ENCODE measurements at regions not wholly inside any gene's neighbourhood (a gene's known extent, or its start where the extent isn't known, plus 50 kb on each side); places are given as distances from the start of the nearest gene placed in this dataset.
"Not testable (repeated sequence)": the region's sequence is repeated elsewhere in the genome, so short reads cannot be mapped to it uniquely, and the experiment has no call there.

DNA sequence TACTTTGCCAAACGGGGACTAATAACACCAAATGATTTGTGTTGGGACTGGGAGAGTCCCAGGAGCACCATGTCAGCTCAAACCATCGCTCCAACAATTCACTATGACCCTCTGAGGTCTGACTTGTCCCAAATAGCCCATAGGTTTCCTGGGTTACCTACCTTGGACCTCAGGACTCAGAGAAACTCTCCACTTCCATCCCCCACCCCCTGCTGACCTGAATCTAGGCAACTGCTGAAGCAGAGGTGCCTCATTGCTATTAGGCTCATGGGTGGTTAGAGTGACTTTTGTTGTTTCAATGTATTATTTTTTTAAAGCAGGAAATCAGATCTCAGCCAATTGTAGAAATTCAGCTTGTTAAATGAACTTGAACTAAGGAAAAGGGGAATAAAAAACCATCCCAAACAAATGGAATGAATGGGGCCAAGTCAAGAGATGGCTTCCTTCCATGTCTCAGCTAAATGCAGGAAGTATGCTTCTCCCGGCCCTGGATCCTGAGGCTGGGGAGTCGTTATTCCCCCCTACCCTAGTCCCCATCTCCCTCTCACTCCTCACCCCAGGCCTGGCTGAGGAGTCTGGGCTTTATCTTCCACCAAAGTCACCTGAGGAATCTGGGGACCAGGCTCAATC lies 80.9 kb upstream of the SLC24A4 start:
- TF ChIP-seq, protein P1, sequence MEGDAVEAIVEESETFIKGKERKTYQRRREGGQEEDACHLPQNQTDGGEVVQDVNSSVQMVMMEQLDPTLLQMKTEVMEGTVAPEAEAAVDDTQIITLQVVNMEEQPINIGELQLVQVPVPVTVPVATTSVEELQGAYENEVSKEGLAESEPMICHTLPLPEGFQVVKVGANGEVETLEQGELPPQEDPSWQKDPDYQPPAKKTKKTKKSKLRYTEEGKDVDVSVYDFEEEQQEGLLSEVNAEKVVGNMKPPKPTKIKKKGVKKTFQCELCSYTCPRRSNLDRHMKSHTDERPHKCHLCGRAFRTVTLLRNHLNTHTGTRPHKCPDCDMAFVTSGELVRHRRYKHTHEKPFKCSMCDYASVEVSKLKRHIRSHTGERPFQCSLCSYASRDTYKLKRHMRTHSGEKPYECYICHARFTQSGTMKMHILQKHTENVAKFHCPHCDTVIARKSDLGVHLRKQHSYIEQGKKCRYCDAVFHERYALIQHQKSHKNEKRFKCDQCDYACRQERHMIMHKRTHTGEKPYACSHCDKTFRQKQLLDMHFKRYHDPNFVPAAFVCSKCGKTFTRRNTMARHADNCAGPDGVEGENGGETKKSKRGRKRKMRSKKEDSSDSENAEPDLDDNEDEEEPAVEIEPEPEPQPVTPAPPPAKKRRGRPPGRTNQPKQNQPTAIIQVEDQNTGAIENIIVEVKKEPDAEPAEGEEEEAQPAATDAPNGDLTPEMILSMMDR (IDR thresholded peaks at IDR 0.05) = no peak
- no peak for DNase-seq (ENCODE audit: low spot score in 2 of 2)
- H3K4me3 ChIP-seq = no peak overlapping the region
- no peaks in the 10 kb centered on the region for H3K4me1 ChIP-seq
- no peak overlapping the region for H3K27ac ChIP-seq
- peaks cover 0 to 3% of the 10 kb centered on the region in 2 donors for H3K9me3 ChIP-seq
- no peaks in the 10 kb centered on the region for H3K27me3 ChIP-seq
- H3K36me3 ChIP-seq = no peaks in the 10 kb centered on the region
- intact Hi-C loops (cut with DNase I) = loop anchor here (10.0 kb wide), 1 partner anchor 77 kb away; no protein-coding TSS in a partner anchor

DNA sequence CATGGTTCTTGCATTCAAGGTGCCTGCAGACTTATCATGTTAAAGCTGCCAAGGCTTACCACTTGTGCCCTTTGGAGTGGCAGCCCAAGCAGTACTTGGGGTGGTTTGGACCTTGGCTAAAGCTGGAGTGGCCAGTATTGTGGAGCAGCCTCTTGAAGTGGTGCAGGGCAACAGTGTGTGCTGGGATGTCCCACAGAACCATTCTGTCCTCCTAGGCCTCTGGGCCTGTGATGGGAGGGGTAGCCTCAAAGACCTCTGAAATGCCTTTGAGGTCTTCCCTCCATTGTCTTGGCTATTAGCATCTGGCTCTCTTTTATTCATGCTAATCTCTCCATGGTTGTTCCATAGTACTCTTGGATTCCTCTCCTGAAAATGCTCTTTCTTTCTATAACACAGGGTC lies 78.2 kb upstream of the SLC24A4 start:
- TF ChIP-seq, protein P1 (IDR thresholded peaks at IDR 0.05) = no peak
- Histone ChIP-seq H3K27me3 (no peaks in the 10 kb centered on the region), H3K9me3 (peaks cover 0 to 3% of the 10 kb centered on the region in 2 donors), H3K4me1 (no peaks in the 10 kb centered on the region), H3K36me3 (no peaks in the 10 kb centered on the region), H3K27ac (no peak overlapping the region), H3K4me3 (no peak overlapping the region)
- no peak for DNase-seq (ENCODE audit: low spot score in 2 of 2)
- intact Hi-C loops (cut with DNase I) = loop anchor here (10.0 kb wide), 1 partner anchor 80 kb away; no protein-coding TSS in a partner anchor

DNA sequence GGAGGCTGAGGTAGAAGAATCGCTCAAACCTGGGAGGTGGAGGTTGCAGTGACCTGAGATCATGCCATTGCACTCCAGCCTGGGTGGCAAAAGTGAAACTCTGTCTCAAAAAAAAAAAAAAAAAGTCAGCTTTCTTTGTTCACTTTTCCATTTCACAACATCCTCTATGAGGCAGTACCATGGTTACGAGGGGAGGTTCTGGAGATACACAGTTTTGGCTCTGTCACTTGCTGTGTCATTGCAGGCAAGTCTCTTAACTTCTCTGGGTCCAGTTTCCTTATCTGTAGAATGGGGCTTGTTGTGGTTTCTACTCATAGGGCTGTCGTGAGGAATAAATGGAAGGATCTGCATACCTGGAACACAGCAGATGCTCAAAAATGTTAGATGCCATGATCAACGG lies 75.6 kb upstream of the SLC24A4 start:
- no peaks in the 10 kb centered on the region for H3K36me3 ChIP-seq
- no peaks in the 10 kb centered on the region for H3K4me1 ChIP-seq
- peaks cover 0 to 3% of the 10 kb centered on the region in 2 donors for H3K9me3 ChIP-seq
- intact Hi-C loops (cut with DNase I) = loop anchor here (10.0 kb wide), 1 partner anchor 83 kb away; no protein-coding TSS in a partner anchor
- no peaks in the 10 kb centered on the region for H3K27me3 ChIP-seq
- TF ChIP-seq, protein P1 (IDR thresholded peaks at IDR 0.05) = no peak
- no peak overlapping the region for H3K27ac ChIP-seq
- DNase-seq (ENCODE audit: low spot score in 2 of 2) = no peak
- no peak overlapping the region for H3K4me3 ChIP-seq

DNA sequence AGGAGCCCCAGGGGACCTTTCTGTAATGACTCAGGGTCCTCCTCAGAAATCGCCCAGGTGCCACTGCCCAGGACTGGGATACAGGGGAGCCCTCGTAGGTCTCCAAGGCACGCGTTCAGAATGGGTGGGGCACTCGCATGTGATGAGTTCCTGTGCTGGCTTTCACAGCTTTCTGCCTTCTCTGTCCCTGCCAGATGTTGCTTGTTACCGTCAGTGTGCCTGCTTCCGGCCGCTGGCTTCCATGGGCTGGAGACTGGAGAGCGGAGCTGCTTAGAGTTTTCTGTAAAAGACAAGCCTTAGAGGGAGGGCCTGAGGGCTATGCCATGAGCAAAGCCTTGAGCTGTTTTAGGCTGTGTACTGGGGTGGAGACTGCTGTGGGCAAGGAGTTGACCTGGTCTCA lies 75.0 kb upstream of the SLC24A4 start:
- no peaks in the 10 kb centered on the region for H3K27me3 ChIP-seq
- intact Hi-C loops (cut with DNase I) = loop anchor here (10.0 kb wide), 1 partner anchor 83 kb away; no protein-coding TSS in a partner anchor
- no peak overlapping the region for H3K27ac ChIP-seq
- H3K36me3 ChIP-seq = no peaks in the 10 kb centered on the region
- peaks cover 0 to 3% of the 10 kb centered on the region in 2 donors for H3K9me3 ChIP-seq
- DNase-seq (ENCODE audit: low spot score in 2 of 2) = no peak
- no peak overlapping the region for H3K4me3 ChIP-seq
- TF ChIP-seq, protein P1 (IDR thresholded peaks at IDR 0.05) = no peak
- H3K4me1 ChIP-seq = no peaks in the 10 kb centered on the region

DNA sequence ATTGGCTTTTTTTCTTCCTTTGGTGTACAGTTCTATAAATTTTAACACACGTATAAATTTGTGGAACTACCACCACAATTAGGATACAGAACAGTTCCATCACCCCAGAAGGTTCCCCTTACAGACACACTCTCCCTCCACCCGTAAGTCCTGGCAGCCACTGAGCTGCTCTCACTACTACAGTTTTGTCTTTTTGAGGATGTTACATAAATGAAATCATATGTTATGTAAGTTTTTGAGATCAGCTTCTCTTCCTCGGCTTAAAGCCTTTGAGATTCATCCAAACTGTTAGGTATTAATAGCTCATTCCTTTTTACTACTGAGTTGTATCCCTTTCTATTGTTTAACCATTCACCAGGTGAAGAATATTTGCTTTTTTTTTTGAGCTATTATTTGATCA lies 74.3 kb upstream of the SLC24A4 start:
- H3K9me3 ChIP-seq = peaks cover 0 to 3% of the 10 kb centered on the region in 2 donors
- DNase-seq (ENCODE audit: low spot score in 2 of 2) = no peak
- TF ChIP-seq, protein P1 (IDR thresholded peaks at IDR 0.05) = no peak
- no peak overlapping the region for H3K27ac ChIP-seq
- H3K4me3 ChIP-seq = no peak overlapping the region
- H3K4me1 ChIP-seq = no peaks in the 10 kb centered on the region
- no peaks in the 10 kb centered on the region for H3K36me3 ChIP-seq
- intact Hi-C loops (cut with DNase I) = loop anchor here (10.0 kb wide), 1 partner anchor 84 kb away; no protein-coding TSS in a partner anchor
- no peaks in the 10 kb centered on the region for H3K27me3 ChIP-seq

DNA sequence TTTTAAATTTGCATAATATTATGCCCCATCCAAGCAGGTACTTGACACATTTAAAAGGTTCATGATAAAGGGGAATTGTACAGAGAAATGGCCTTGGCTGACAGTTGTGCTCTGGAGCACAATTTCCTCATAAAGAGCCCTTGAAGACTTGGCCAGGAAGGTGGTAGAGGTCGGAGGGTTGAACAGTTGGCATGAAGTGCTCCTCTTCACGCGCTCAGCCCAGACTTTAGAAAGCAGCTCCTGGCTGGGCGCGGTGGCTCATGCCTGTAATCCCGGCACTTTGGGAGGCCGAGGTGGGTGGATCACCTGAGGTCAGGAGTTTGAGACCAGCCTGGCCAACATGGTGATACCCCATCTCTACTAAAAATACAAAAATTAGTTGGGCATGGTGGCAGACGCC lies 72.6 kb upstream of the SLC24A4 start:
- H3K4me3 ChIP-seq; DNase-seq (ENCODE audit: low spot score in 2 of 2); H3K36me3 ChIP-seq; H3K27ac ChIP-seq; H3K27me3 ChIP-seq; H3K9me3 ChIP-seq; intact Hi-C loops (cut with DNase I); H3K4me1 ChIP-seq: not testable (repeated sequence)

Measured in ascending aorta (tissue), 2 donors.